ELR (cell line): ENCODE measurements at regions not wholly inside any gene's neighbourhood (a gene's known extent, or its start where the extent isn't known, plus 50 kb on each side); places are given as distances from the start of the nearest gene placed in this dataset.

Experiments used
- DNase-seq: peaks from one replicate; pipeline ENCODE4 v3.0.0-alpha.2; 2015; ENCODE audit warnings: low read depth

GRCh38 chr12:88310666-88311065, 168.6 kb downstream of the TMTC3 start:
- DNase-seq, result peak; percentile 5

GRCh38 chr12:88313554-88313953, 171.4 kb downstream of the TMTC3 start:
- DNase-seq, result no peak

GRCh38 chr12:88314706-88315105, 172.6 kb downstream of the TMTC3 start:
- DNase-seq, result peak; percentile 17

GRCh38 chr12:88318726-88319125, 176.6 kb downstream of the TMTC3 start:
- no peak for DNase-seq

- peak; percentile 96 for DNase-seq
Measured at GRCh38 chr12:88325076-88325815, 183.1 kb downstream of the TMTC3 start.

- DNase-seq, result peak; percentile 72
Measured at GRCh38 chr12:88325816-88326189, 183.7 kb downstream of the TMTC3 start.

GRCh38 chr12:88327276-88327675, 185.2 kb downstream of the TMTC3 start:
- no peak for DNase-seq

GRCh38 chr12:88328090-88328489, 186.0 kb downstream of the TMTC3 start:
- no peak for DNase-seq

- DNase-seq, result no peak
Measured at GRCh38 chr12:88329833-88330232, 187.7 kb downstream of the TMTC3 start.

- no peak for DNase-seq
Measured at GRCh38 chr12:88334271-88334670, 192.2 kb downstream of the TMTC3 start.

GRCh38 chr12:88336076-88336739, 194.1 kb downstream of the TMTC3 start:
- no peak for DNase-seq

GRCh38 chr12:88338486-88338885, 196.4 kb downstream of the TMTC3 start:
- DNase-seq, result no peak

GRCh38 chr12:88339254-88339949, 197.3 kb downstream of the TMTC3 start:
- peak; percentile 86 for DNase-seq

- peak; percentile 53 for DNase-seq
Measured at GRCh38 chr12:88339966-88340365, 197.9 kb downstream of the TMTC3 start.

GRCh38 chr12:88342251-88342806, 200.2 kb downstream of the TMTC3 start:
- DNase-seq, result no peak

GRCh38 chr12:88351146-88351545, 209.0 kb downstream of the TMTC3 start:
- DNase-seq, result no peak

- DNase-seq, result no peak
Measured at GRCh38 chr12:88354691-88355090, 212.6 kb downstream of the TMTC3 start.

- no peak for DNase-seq
Measured at GRCh38 chr12:88360343-88360742, 218.2 kb downstream of the TMTC3 start.

- DNase-seq, result peak; percentile 66
Measured at GRCh38 chr12:88361493-88361892, 218.8 kb downstream of the KITLG start.

- no peak for DNase-seq
Measured at GRCh38 chr12:88362439-88362838, 217.8 kb downstream of the KITLG start.

- no peak for DNase-seq
Measured at GRCh38 chr12:88365403-88365802, 214.9 kb downstream of the KITLG start.

- DNase-seq, result no peak
Measured at GRCh38 chr12:88366101-88366500, 214.2 kb downstream of the KITLG start.

- DNase-seq, result no peak
Measured at GRCh38 chr12:88367231-88367630, 213.0 kb downstream of the KITLG start.
